ENCODE measurements at regions not wholly inside any gene's neighbourhood (a gene's known extent, or its start where the extent isn't known, plus 50 kb on each side); places are given as distances from the start of the nearest gene placed in this dataset.

- no peak for DNase-seq
Observed at GRCh38 chr4:132901224-132901623, 247.9 kb upstream of the PCDH10 start.

DNA sequence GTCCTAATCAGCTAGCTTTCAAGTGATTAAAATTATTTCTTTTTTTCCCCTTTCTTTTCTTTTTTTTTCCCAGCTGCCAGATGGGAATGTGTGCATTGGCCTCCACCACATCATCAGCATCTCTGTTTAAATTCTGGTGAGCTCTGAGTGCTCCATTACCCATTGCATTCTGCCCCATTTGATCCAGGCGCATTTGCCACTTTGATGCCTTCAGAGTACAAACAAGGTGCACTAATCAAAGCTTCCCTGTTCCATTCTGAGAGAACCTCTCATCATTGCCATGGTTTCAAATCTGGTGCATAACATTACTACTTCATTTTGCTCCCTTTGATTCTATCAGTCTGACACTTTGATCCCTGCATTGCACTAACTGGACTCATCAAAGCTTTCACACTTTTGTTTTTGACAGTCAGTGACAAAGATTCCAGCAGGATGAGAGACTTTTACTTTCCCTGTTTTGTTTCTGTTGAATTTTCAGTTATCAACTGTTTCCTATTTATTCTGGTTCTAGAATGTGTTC, 238.8 kb upstream of the PCDH10 start:
- no peak for DNase-seq

GRCh38 chr4:132918096-132918495, 231.0 kb upstream of the PCDH10 start:
- no peak for DNase-seq

- DNase-seq, result no peak
Observed at GRCh38 chr4:132923516-132923915, 225.6 kb upstream of the PCDH10 start.

- DNase-seq, result no peak
Observed at GRCh38 chr4:132934911-132935310, 214.2 kb upstream of the PCDH10 start.

DNA sequence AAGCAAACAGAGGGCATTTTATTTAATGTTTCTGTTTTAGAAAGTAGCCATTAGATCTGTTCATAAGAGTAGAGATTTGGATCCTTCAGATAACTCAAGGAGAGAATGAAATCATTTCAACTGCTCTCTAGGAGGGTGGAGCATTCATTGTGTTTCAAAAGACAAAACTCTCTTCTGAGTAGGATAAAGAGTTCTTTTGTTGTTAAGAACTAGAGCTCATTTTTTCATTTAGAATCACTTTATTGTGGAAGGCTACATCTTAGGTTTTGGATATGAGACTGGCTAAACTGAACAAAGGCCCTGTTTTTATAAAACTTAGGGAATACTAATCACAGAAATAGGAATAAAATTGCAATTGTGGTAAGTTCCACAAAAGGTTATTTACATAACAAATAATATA, 193.9 kb upstream of the PCDH10 start:
- no peak for DNase-seq

DNA sequence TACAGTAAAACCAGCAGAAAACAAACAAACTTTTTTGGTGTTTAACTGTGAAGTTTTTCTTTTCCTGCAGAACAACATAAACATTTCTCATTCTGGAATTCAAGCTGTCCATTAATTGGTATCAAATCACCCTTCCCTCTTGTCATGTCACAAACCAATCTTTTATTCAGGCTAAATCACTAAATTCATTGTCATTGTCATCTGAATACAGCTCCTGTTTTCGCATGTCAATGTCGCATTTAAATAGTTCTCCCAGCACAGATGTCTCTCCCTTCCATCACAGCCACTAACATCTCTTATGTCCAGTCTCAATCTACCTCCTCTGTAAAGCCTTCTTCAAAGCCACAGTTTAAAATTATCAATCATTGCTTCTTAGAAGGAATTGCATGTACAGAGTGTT, 192.1 kb upstream of the PCDH10 start:
- DNase-seq, result no peak

DNA sequence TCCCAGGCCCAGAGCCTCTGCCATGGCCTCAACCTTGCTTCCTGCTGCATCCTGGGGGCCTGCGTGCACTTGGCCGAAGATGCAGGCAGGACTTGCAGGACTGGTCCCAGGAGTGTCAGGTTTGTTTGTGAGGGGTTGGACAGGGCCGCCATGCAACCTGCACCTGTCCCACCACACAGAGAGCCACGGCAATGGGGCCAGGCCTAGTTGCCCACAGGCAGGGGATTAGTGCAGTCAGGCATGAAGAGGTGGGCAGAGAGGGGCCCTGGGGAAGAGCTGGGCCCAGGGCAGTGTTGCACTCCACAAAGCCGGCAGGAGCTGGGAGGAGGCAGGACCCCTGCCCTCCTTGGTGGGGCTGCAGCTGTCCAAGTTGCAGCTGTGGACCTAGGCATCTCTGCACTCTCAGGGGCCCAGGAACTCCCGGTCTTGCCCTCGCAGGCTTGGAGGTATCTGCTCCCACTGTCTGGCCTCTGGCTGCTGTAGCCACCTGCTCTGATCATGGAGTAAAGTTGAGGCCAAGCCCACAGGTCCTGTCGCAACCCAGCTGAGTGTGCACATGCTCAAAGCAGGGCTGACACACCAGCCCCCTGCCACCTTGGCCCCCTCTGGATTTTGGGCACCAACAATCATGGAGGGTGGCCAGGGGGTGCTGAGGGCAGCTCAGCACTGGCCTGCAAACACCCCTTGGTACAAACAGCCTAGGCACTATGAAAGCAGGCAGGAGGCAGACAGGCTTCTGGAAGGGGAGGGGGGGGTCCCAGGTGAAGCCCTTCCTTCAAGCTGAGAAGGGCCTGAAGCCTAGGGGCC, 190.4 kb upstream of the PCDH10 start:
- no peak for DNase-seq

DNA sequence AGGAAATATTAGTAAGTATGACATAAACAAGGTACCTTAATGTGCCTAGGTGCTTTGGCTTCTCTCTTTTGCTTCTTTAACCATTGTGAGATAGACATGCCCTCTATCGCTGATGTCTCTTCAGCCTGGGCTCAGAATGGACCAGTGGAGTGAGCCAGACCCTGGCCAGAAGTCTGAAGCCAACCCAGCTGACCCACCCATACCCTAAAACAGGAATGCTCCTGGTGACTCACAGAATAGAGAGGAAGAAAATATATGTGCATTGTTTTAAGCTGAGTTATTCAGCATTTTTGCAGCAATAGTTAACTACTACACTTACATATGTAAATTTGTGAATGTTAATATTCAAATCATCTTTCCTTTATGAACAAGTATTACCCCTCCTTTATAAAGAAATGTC, 167.5 kb upstream of the PCDH10 start:
- DNase-seq, result no peak

DNA sequence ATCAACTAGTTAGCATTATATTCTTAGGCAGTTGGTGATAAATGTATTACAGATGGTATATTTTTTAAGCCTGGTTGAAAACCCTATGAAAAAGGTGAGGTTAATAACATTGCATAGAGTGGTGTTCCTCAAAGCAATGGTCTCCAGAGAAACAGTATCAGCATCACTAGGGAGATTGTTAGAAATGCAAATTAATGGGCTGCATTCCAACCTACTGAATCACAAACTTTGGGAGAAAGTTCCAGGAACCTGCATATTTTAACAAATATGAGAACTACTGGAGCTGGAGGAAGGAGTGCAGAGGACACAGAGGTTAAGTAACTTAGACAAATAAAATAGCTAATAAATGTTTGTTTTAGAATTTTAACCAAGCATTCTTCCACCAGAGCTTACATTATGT, 166.9 kb upstream of the PCDH10 start:
- DNase-seq, result no peak

- no peak for DNase-seq
Observed at GRCh38 chr4:132991111-132991510, 158.0 kb upstream of the PCDH10 start.

DNA sequence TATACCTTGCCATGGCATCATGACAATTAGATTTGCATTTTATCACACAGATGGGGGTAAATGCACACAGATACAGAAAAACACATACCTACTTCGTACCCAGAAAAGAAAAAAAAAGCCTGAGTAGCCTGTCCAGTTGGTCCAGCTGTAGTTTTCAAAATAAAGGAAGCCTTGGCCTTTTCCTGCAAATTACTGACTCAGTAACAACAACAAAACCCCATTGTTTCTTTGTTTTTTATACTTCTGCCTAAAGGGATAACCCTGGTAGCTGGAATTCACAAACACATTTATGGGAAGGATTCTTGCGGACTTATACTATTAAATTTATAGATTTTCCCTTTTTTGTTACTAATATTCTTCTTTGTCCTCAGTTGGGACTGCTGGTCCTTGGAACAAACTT, 156.4 kb upstream of the PCDH10 start:
- DNase-seq, result no peak

GRCh38 chr4:132998585-132999230, 150.4 kb upstream of the PCDH10 start:
- DNase-seq, result no peak

- DNase-seq, result no peak
Observed at GRCh38 chr4:133000012-133000411, 149.1 kb upstream of the PCDH10 start.

DNA sequence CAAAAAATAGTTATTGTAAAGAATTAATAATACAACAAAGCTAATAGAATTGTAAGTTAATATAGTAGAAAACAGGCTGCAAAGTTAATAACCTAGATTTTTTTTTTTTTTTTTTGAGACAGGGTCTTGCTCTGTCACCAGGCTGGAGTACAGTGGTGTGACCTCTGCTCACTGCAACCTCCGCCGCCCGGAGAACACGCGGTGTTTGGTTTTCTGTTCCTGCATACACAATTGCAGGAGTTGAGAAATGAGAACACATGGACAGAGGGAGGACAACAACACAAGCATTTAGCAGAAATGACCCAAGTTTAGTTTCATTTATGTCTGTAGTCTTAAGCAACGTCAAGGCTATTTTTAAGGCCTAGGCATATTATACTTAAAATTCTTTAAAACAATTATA, 145.9 kb upstream of the PCDH10 start:
- DNase-seq, result no peak

DNA sequence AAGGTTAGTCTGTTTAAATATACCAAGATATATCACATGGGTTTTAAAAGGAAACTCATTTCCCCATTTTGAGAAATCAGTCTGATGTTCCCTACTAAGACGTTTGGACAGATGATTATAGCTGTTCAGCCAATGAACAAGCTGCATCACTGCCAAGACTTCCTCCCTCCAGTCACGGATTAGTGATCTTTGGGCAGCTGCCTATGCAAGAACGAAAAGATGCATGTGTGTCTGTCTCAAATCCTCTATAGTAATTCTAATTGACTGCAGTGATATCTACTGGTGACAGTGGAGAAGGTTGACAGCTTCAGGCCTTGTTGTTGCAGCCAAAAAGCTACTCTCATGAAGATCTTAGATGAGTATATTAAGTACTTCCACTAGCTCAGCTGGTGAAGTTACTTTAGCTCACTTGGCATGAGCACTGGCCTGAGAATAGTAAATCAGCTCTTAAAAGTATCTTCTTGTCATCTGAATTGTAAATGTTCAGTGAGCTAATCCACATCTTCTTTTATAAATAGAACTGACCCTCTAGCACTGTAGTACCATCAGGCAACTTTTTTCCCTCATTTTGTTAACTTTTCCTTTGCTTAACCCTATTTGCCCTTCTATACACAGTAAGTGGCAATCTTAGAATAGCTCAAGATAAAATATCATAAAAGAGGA, 134.5 kb upstream of the PCDH10 start:
- DNase-seq, result no peak

GRCh38 chr4:133045288-133045687, 103.8 kb upstream of the PCDH10 start:
- DNase-seq, result no peak

- DNase-seq, result no peak
Observed at GRCh38 chr4:133046156-133046555, 102.9 kb upstream of the PCDH10 start.

DNA sequence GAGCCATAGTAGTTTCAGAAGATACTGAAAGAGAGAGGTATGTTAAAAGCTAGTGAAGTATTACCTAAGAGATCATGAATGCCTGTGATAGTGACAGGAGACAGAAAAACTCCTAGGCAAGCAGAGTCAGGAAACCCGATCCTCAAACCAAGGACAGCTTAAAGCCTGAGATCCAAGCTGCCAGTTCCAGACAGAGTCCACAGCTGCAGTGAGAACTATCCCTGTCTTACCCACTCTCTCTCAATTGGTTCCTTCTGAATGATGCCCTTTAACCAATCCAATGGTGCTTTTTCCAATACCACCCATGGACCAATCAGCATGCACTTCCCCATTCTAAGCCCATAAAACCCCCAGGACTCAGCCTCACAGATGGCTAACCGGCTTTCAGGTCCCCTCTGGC, 90.4 kb upstream of the PCDH10 start:
- DNase-seq, result no peak

DNA sequence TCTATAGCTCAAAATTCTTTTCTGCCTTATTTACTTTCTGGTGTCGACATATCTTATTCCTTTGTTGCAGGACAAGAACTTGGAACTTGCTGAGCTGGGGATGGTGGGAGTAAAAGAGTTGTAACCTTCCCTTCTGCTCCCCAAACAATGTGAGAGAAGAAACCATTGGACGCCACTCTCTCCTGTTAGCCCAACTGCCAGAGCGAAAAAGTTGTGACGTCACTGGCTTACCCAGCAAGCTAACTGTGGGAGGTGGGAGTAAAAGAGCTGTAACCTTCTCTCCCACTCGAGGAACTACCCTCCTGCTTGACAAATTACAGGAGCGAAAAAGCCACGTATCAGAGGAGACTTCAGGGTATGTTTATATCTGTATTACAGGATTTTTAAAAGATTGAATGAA, 90.0 kb upstream of the PCDH10 start:
- DNase-seq, result no peak

DNA sequence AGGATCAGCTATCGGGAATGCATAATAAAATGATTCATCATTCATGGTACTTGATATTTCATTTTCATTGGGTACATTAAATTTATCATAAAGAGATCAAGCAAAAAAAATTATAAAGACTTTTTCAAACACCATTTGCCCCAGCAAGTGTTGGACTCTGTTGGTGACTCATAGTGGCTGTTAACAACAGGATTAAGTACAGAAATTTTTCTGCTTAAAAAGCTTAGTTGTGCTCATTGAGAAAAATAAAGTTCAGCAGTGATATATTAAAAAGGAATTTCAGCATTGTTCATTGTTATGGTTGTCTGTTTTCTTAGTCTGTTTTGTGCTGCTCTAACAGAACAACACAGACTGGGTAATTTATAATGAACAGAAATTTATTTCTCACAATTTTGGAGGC, 86.2 kb upstream of the PCDH10 start:
- DNase-seq, result no peak

- DNase-seq, result no peak
Observed at GRCh38 chr4:133068083-133068482, 81.0 kb upstream of the PCDH10 start.

GRCh38 chr4:133081246-133081645, 67.8 kb upstream of the PCDH10 start:
- DNase-seq, result no peak

DNA sequence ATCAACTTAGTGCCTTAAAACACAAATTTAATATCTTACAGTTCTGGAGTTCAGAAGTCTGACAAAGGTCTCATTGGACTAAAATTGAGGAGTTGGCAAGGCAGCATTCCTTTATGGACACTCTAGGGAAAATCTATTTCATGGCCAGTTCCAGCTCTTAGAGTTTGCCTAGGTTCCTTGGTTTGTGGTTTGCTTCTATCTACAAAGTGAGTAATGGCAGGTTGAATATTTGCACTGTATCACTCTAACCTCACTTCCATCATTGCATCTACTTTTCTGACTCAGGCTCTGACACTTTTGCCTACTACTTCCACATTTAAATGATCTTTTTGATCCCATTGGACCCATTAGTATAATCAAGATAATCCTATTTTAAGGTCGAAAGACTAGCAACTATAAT, 64.7 kb upstream of the PCDH10 start:
- no peak for DNase-seq

Measured in activated naive CD4-positive, alpha-beta T cell (primary cell).